GM23338 (cell line): ENCODE measurements at regions not wholly inside any gene's neighbourhood (a gene's known extent, or its start where the extent isn't known, plus 50 kb on each side); places are given as distances from the start of the nearest gene placed in this dataset.

Experiments used
- ATAC-seq: fragments of 200-7000 bp; cut with Tn5 transposase; 3 replicates; pipeline ENCODE4 v1.9.1; 2020
- DNase-seq: peaks from one replicate; pipeline ENCODE4 v3.0.0-alpha.2; 2015; ENCODE audit warnings: low spot score
- H2AFZ ChIP-seq: fragments of 200-600 bp; sonication (generic); 2 replicates; pipeline ENCODE4 v1.8.0; 2016; ENCODE audit warnings: antibody characterized with exemption, mild to moderate bottlenecking, moderate library complexity
- H3F3A ChIP-seq: fragments of 200-600 bp; sonication (generic); replicated peaks from 2 replicates; pipeline ENCODE4 v1.8.0; 2017; ENCODE audit warnings: antibody characterized with exemption, mixed run types, low read depth
- H3K27ac ChIP-seq: fragments of 200-600 bp; sonication (generic); 2 replicates; pipeline ENCODE4 v1.6.1; 2016; ENCODE audit warnings: low read depth
- H3K27me3 ChIP-seq: fragments of 200-600 bp; sonication (generic); 2 replicates; pipeline ENCODE4 v1.8.0; 2016; ENCODE audit warnings: mild to moderate bottlenecking, mixed run types, moderate library complexity; ENCODE audit not compliant: insufficient read depth
- H3K36me3 ChIP-seq: fragments of 200-600 bp; sonication (generic); 2 replicates; pipeline ENCODE4 v1.8.0; 2016; ENCODE audit warnings: mild to moderate bottlenecking; ENCODE audit not compliant: insufficient read depth
- H3K4me1 ChIP-seq: fragments of 200-600 bp; sonication (generic); 2 replicates; pipeline ENCODE4 v1.8.0; 2016; ENCODE audit warnings: mild to moderate bottlenecking, moderate library complexity; ENCODE audit not compliant: insufficient read depth
- H3K4me2 ChIP-seq: fragments of 200-600 bp; sonication (generic); 2 replicates; pipeline ENCODE4 v1.7.1; 2017; ENCODE audit warnings: mixed run types
- H3K4me3 ChIP-seq: fragments of 200-600 bp; sonication (generic); 2 replicates; pipeline ENCODE4 v1.6.1; 2016; ENCODE audit warnings: mixed run types
- H3K79me2 ChIP-seq: fragments of 200-600 bp; sonication (generic); replicated peaks from 2 replicates; pipeline ENCODE4 v1.8.0; 2017; ENCODE audit warnings: mild to moderate bottlenecking; ENCODE audit not compliant: insufficient read depth
- H3K9me2 ChIP-seq: fragments of 200-600 bp; sonication (generic); 2 replicates; pipeline ENCODE4 v1.8.0; 2017; ENCODE audit not compliant: insufficient read depth
- H4K20me1 ChIP-seq: fragments of 200-600 bp; sonication (generic); replicated peaks from 2 replicates; pipeline ENCODE4 v1.8.0; 2017; ENCODE audit warnings: mild to moderate bottlenecking; ENCODE audit not compliant: insufficient read depth
- H3K27ac Mint-ChIP-seq: 2 replicates; pipeline ENCODE4 v1.8.0; 2020; ENCODE audit warnings: inconsistent platforms, mild to moderate bottlenecking, moderate library complexity, mixed read lengths
- H3K27me3 Mint-ChIP-seq: 3 replicates; pipeline ENCODE4 v1.8.0; 2022; ENCODE audit warnings: low read depth, mild to moderate bottlenecking, moderate library complexity, mixed read lengths, inconsistent platforms; ENCODE audit not compliant: insufficient read depth, poor library complexity
- H3K36me3 Mint-ChIP-seq: 3 replicates; pipeline ENCODE4 v1.8.0; 2021; ENCODE audit warnings: low read depth, mild to moderate bottlenecking, inconsistent platforms, moderate library complexity, mixed read lengths
- H3K4me1 Mint-ChIP-seq: 3 replicates; pipeline ENCODE4 v1.8.0; 2020; ENCODE audit warnings: mild to moderate bottlenecking, inconsistent platforms, mixed read lengths
- H3K4me3 Mint-ChIP-seq: 3 replicates; pipeline ENCODE4 v1.8.0; 2021; ENCODE audit warnings: moderate library complexity, mild to moderate bottlenecking, inconsistent platforms, mixed read lengths
- H3K9me3 Mint-ChIP-seq: 3 replicates; pipeline ENCODE4 v1.8.0; 2020; ENCODE audit warnings: moderate library complexity, mild to moderate bottlenecking, inconsistent platforms, mixed read lengths
- EZH2phosphoT487 ChIP-seq: fragments of 200-600 bp; sonication (generic); IDR thresholded peaks from one replicate; pipeline ENCODE4 v1.8.1; 2018; ENCODE audit warnings: antibody characterized with exemption; ENCODE audit not compliant: unreplicated experiment
- JUNB ChIP-seq: IDR thresholded peaks from one replicate; pipeline ENCODE4 v1.6.1; 2016; ENCODE audit warnings: antibody characterized with exemption; ENCODE audit not compliant: unreplicated experiment
- POLR2AphosphoS5 ChIP-seq: IDR thresholded peaks from 2 replicates; pipeline ENCODE4 v1.6.1; 2016; ENCODE audit warnings: antibody characterized with exemption, low read depth
- STAT1 ChIP-seq: IDR thresholded peaks from one replicate; pipeline ENCODE4 v1.6.1; 2016; ENCODE audit warnings: antibody characterized with exemption; ENCODE audit not compliant: unreplicated experiment
- ZNF331 ChIP-seq: fragments of 250-450 bp; sonication (Bioruptor Pico); IDR thresholded peaks from 2 replicates; pipeline ENCODE4 v1.5.0; 2020; ENCODE audit warnings: low read depth, mild to moderate bottlenecking, moderate library complexity
- TF ChIP-seq, protein P1 (sequence below): IDR thresholded peaks from one replicate; pipeline ENCODE4 v1.6.1; 2018; ENCODE audit warnings: antibody characterized with exemption; ENCODE audit not compliant: unreplicated experiment
- TF ChIP-seq, protein P2 (sequence below), 2 experiments: fragments of 200-600 bp in 1 of 2; sonication (generic) in 1 of 2; conservative IDR thresholded peaks; 2 replicates each; pipeline versions ENCODE4 v1.5.1 to v1.6.1; 2016 to 2017; ENCODE audit warnings: antibody characterized with exemption in 2 of 2, low read depth in 2 of 2, mild to moderate bottlenecking in 2 of 2, moderate library complexity in 1 of 2
- TF ChIP-seq, protein P3 (sequence below): IDR thresholded peaks from 2 replicates; pipeline ENCODE4 v1.6.1; 2016; ENCODE audit warnings: antibody characterized with exemption

DNA sequence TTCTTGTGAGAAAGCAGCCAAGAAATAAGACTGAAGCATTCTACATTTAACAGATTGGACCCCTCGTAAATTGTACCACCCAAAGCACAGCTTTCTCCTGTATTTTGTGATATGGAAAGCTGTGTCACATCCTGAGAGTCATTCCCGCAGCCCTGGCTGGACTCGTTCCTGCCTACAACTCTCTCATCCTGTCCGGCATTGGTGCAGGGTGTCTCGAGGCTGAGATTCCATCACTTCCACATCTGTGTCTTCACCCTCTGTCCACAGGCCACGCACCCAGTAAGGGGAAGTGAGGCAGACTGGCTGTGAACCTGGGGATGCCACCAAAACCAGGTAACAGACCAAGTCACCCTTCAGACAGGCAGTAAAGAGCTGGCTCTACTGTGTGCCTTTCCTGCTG, 146.2 kb upstream of the KLF6 start:
- Histone ChIP-seq H3K27me3 (no peaks in the 10 kb centered on the region), H3K36me3 (no peaks in the 10 kb centered on the region), H3K27ac (no peak overlapping the region), H3K79me2 (no peaks in the 10 kb centered on the region), H3K4me3 (no peak overlapping the region), H3K9me2 (no peaks in the 10 kb centered on the region), H3F3A (no peaks in the 10 kb centered on the region), H3K4me1 (no peaks in the 10 kb centered on the region), H3K4me2 (no peak overlapping the region), H2AFZ (no peak overlapping the region), H4K20me1 (no peaks in the 10 kb centered on the region)
- Mint-ChIP-seq H3K4me3 (no peak overlapping the region), H3K27me3 (peaks cover 5% of the 10 kb centered on the region), H3K27ac (no peak overlapping the region), H3K4me1 (peaks cover 8% of the 10 kb centered on the region), H3K9me3 (no peaks in the 10 kb centered on the region), H3K36me3 (no peaks in the 10 kb centered on the region)
- ATAC-seq (no peak), DNase-seq (no peak)
- TF ChIP-seq STAT1 (no peak), EZH2phosphoT487 (no peak), POLR2AphosphoS5 (no peak), JUNB (no peak), ZNF331 (CRISPR knock-in tag) (no peak)
- TF ChIP-seq, protein P1, sequence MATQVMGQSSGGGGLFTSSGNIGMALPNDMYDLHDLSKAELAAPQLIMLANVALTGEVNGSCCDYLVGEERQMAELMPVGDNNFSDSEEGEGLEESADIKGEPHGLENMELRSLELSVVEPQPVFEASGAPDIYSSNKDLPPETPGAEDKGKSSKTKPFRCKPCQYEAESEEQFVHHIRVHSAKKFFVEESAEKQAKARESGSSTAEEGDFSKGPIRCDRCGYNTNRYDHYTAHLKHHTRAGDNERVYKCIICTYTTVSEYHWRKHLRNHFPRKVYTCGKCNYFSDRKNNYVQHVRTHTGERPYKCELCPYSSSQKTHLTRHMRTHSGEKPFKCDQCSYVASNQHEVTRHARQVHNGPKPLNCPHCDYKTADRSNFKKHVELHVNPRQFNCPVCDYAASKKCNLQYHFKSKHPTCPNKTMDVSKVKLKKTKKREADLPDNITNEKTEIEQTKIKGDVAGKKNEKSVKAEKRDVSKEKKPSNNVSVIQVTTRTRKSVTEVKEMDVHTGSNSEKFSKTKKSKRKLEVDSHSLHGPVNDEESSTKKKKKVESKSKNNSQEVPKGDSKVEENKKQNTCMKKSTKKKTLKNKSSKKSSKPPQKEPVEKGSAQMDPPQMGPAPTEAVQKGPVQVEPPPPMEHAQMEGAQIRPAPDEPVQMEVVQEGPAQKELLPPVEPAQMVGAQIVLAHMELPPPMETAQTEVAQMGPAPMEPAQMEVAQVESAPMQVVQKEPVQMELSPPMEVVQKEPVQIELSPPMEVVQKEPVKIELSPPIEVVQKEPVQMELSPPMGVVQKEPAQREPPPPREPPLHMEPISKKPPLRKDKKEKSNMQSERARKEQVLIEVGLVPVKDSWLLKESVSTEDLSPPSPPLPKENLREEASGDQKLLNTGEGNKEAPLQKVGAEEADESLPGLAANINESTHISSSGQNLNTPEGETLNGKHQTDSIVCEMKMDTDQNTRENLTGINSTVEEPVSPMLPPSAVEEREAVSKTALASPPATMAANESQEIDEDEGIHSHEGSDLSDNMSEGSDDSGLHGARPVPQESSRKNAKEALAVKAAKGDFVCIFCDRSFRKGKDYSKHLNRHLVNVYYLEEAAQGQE: no peak
- TF ChIP-seq, protein P2, sequence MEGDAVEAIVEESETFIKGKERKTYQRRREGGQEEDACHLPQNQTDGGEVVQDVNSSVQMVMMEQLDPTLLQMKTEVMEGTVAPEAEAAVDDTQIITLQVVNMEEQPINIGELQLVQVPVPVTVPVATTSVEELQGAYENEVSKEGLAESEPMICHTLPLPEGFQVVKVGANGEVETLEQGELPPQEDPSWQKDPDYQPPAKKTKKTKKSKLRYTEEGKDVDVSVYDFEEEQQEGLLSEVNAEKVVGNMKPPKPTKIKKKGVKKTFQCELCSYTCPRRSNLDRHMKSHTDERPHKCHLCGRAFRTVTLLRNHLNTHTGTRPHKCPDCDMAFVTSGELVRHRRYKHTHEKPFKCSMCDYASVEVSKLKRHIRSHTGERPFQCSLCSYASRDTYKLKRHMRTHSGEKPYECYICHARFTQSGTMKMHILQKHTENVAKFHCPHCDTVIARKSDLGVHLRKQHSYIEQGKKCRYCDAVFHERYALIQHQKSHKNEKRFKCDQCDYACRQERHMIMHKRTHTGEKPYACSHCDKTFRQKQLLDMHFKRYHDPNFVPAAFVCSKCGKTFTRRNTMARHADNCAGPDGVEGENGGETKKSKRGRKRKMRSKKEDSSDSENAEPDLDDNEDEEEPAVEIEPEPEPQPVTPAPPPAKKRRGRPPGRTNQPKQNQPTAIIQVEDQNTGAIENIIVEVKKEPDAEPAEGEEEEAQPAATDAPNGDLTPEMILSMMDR (conservative IDR thresholded peaks at IDR 0.05; ENCODE audit: low read depth in 2 of 2): no peak

DNA sequence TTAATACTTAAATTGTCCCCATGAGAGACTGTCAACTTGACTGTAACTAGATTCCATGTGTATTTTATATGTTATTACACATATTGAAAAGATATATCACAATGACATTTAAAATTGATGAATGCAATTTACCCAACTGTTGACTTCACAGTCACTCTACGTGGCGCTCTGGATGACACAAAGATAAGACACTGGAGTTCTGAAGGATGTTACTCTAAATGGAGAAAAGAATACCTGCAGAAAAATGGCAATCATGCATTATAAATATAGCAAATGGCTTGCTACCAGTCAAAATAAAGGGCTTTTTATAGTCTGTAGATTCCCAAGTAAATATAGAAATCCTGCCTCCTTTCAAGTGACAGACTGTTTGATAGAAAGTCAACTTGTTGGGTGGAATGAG, 143.6 kb upstream of the KLF6 start:
- no peak overlapping the region for H3K27ac Mint-ChIP-seq
- H3K27me3 Mint-ChIP-seq: peaks cover 5% of the 10 kb centered on the region
- H3K4me1 Mint-ChIP-seq: peaks cover 4% of the 10 kb centered on the region; the same call in 2 of the 3 replicates
- TF ChIP-seq, protein P3, sequence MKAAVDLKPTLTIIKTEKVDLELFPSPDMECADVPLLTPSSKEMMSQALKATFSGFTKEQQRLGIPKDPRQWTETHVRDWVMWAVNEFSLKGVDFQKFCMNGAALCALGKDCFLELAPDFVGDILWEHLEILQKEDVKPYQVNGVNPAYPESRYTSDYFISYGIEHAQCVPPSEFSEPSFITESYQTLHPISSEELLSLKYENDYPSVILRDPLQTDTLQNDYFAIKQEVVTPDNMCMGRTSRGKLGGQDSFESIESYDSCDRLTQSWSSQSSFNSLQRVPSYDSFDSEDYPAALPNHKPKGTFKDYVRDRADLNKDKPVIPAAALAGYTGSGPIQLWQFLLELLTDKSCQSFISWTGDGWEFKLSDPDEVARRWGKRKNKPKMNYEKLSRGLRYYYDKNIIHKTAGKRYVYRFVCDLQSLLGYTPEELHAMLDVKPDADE: no peak
- TF ChIP-seq, protein P1: no peak

More for the DNA sequence above, 143.6 kb upstream of the KLF6 start:
- no peaks in the 10 kb centered on the region for H3K9me2 ChIP-seq
- Mint-ChIP-seq H3K4me3 (no peak overlapping the region), H3K9me3 (no peaks in the 10 kb centered on the region), H3K36me3 (no peaks in the 10 kb centered on the region)
- no peak overlapping the region for H2AFZ ChIP-seq
- no peak overlapping the region for H3K27ac ChIP-seq
- no peak for DNase-seq
- no peaks in the 10 kb centered on the region for H3K27me3 ChIP-seq
- H4K20me1 ChIP-seq: no peaks in the 10 kb centered on the region
- H3K79me2 ChIP-seq: no peaks in the 10 kb centered on the region
- no peak overlapping the region for H3K4me2 ChIP-seq
- ATAC-seq: no peak
- no peaks in the 10 kb centered on the region for H3F3A ChIP-seq
- no peak overlapping the region for H3K4me3 ChIP-seq
- H3K4me1 ChIP-seq: no peaks in the 10 kb centered on the region
- no peaks in the 10 kb centered on the region for H3K36me3 ChIP-seq
